ENCODE measurements at regions not wholly inside any gene's neighbourhood (a gene's known extent, or its start where the extent isn't known, plus 50 kb on each side); places are given as distances from the start of the nearest gene placed in this dataset.

DNA sequence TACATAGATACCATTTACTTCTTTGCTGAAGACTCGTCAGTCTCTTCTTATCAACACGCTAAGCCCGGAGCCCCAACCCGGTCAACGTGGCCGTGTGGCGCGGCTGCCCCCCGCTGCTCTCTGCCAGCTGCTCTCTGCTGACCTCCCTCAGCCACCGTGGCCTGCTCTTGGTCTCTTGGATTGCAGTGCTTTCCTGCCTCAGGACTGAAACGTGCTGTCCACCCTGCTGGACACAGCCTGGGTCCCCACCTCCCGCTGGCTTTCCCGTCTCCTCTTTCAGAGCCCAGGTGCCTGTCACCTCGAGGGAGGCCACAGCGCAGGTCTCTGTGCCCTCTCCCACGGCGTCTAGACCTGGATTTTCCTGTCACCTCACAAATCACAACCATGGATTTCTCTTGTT lies 388.1 kb upstream of the B3GAT1 start:
- Histone ChIP-seq H3K4me1 (replicated peaks in 1 of 2; ENCODE audit: control insufficient read depth in 2 of 2, insufficient read depth in 2 of 2, low read length in 2 of 2) (no peaks in the 10 kb centered on the region), H3K36me3 (ENCODE audit: control insufficient read depth, insufficient read depth, low read length) (no peaks in the 10 kb centered on the region), H3K79me2 (ENCODE audit: control insufficient read depth, insufficient read depth, low read length) (no peaks in the 10 kb centered on the region), H3K4me2 (ENCODE audit: insufficient read depth, low read length) (no peak overlapping the region), H2AFZ (ENCODE audit: low read depth, low read length) (no peak overlapping the region), H3K9me3 (replicated peaks; ENCODE audit: control insufficient read depth, insufficient read depth, low read depth, low read length) (no peaks in the 10 kb centered on the region), H3K27ac (ENCODE audit: extremely low read depth, low read depth, low read length) (no peak overlapping the region), H3K9me1 (ENCODE audit: control insufficient read depth, insufficient read depth, low read length) (no peaks in the 10 kb centered on the region), H4K20me1 (replicated peaks; ENCODE audit: control insufficient read depth, insufficient read depth, low read length) (no peaks in the 10 kb centered on the region), H3K4me3 (no peak overlapping the region), H3K27me3 (ENCODE audit: control insufficient read depth in 2 of 2, insufficient read depth in 2 of 2, low read length in 2 of 2) (peaks cover 3 to 28% of the 10 kb centered on the region in 2 experiments; a peak in 3 of 5 replicates), H3K9ac (ENCODE audit: insufficient read depth in 1 of 2, low read depth in 2 of 2, low read length in 2 of 2) (no peak overlapping the region)
- ATAC-seq (no peak), FAIRE-seq (no peak), DNase-seq (ENCODE audit: extremely low read depth in 1 of 4, low spot score in 3 of 4) (no peak)
- under 1% methylated on average over 12 of the region's 17 CpGs for WGBS (ENCODE audit: insufficient coverage, low coverage, missing lambda C conversion rate)
- ChIA-PET POLR2A (no interaction called here), CTCF (ENCODE audit: low intra/inter-chr PET ratio) (no interaction called here)
- in situ Hi-C loops (cut with MboI): no loop called here
- BruUV-seq (replicated peaks): no TSS peak
- intact Hi-C loops (cut with micrococcal nuclease): no loop called here
- TF ChIP-seq TCF3 (CRISPR knock-in tag; IDR thresholded peaks at IDR 0.05): no peak
- no peak for TF ChIP-seq ARID4B (CRISPR knock-in tag; IDR thresholded peaks at IDR 0.05)
- no peak for TF ChIP-seq ZNF79 (CRISPR knock-in tag; IDR thresholded peaks at IDR 0.05; ENCODE audit: low read depth)
- TF ChIP-seq HDAC2 (IDR thresholded peaks at IDR 0.05): no peak
- no peak for TF ChIP-seq ZNF212 (CRISPR knock-in tag; IDR thresholded peaks at IDR 0.05)
- TF ChIP-seq ATF6 (CRISPR knock-in tag; IDR thresholded peaks at IDR 0.05): no peak
- no peak for TF ChIP-seq GABPB1 (CRISPR knock-in tag; IDR thresholded peaks at IDR 0.05)
- no peak for TF ChIP-seq ARID2 (IDR thresholded peaks at IDR 0.05)
- TF ChIP-seq, protein P1, sequence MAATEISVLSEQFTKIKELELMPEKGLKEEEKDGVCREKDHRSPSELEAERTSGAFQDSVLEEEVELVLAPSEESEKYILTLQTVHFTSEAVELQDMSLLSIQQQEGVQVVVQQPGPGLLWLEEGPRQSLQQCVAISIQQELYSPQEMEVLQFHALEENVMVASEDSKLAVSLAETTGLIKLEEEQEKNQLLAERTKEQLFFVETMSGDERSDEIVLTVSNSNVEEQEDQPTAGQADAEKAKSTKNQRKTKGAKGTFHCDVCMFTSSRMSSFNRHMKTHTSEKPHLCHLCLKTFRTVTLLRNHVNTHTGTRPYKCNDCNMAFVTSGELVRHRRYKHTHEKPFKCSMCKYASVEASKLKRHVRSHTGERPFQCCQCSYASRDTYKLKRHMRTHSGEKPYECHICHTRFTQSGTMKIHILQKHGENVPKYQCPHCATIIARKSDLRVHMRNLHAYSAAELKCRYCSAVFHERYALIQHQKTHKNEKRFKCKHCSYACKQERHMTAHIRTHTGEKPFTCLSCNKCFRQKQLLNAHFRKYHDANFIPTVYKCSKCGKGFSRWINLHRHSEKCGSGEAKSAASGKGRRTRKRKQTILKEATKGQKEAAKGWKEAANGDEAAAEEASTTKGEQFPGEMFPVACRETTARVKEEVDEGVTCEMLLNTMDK (IDR thresholded peaks at IDR 0.05; ENCODE audit: borderline replicate concordance, insufficient read depth, low read depth, low read length, poor library complexity, severe bottlenecking): no peak
- no peak for TF ChIP-seq POLR2B (IDR thresholded peaks at IDR 0.05; ENCODE audit: low read depth, partially characterized antibody)
- no peak for TF ChIP-seq SMAD4 (CRISPR knock-in tag; conservative IDR thresholded peaks at IDR 0.05)
- no peak for TF ChIP-seq SETDB1 (IDR thresholded peaks at IDR 0.05; ENCODE audit: low read length)
- TF ChIP-seq KDM2B (CRISPR knock-in tag; IDR thresholded peaks at IDR 0.05): no peak
- no peak for TF ChIP-seq ZNF12 (CRISPR knock-in tag; IDR thresholded peaks at IDR 0.05)
- TF ChIP-seq, protein P2, sequence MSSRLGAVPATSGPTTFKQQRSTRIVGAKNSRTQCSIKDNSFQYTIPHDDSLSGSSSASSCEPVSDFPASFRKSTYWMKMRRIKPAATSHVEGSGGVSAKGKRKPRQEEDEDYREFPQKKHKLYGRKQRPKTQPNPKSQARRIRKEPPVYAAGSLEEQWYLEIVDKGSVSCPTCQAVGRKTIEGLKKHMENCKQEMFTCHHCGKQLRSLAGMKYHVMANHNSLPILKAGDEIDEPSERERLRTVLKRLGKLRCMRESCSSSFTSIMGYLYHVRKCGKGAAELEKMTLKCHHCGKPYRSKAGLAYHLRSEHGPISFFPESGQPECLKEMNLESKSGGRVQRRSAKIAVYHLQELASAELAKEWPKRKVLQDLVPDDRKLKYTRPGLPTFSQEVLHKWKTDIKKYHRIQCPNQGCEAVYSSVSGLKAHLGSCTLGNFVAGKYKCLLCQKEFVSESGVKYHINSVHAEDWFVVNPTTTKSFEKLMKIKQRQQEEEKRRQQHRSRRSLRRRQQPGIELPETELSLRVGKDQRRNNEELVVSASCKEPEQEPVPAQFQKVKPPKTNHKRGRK (tag; IDR thresholded peaks at IDR 0.05): no peak
